HAP-1 (cell line): ENCODE measurements at regions not wholly inside any gene's neighbourhood (a gene's known extent, or its start where the extent isn't known, plus 50 kb on each side); places are given as distances from the start of the nearest gene placed in this dataset.

ENCODE experiments used
- DNase-seq, 2 experiments: peaks; one replicate each; pipeline ENCODE4 v3.0.0-alpha.2; 2016 to 2020; ENCODE audit warnings: low spot score in 2 of 2
- H3K27me3 ChIP-seq: fragments of 250-450 bp; sonication (Bioruptor Pico); 2 replicates; pipeline ENCODE4 v1.5.1; 2020; ENCODE audit warnings: low read depth, mild to moderate bottlenecking, moderate library complexity
- H3K36me3 ChIP-seq: fragments of 250-450 bp; sonication (Bioruptor Pico); replicated peaks from 2 replicates; pipeline ENCODE4 v1.5.1; 2020; ENCODE audit warnings: mild to moderate bottlenecking
- H3K4me1 ChIP-seq: fragments of 250-450 bp; sonication (Bioruptor Pico); 2 replicates; pipeline ENCODE4 v1.5.1; 2020; ENCODE audit warnings: mild to moderate bottlenecking
- H3K4me3 ChIP-seq: fragments of 250-450 bp; sonication (Bioruptor Pico); 2 replicates; pipeline ENCODE4 v1.5.1; 2020; ENCODE audit warnings: mild to moderate bottlenecking, moderate library complexity
- H3K9me3 ChIP-seq: fragments of 250-450 bp; sonication (Bioruptor Pico); 2 replicates; pipeline ENCODE4 v1.5.1; 2020; ENCODE audit warnings: mild to moderate bottlenecking, moderate library complexity
- in situ Hi-C: fragments of 300-500 bp; cut with MboI; formaldehyde crosslinking; loops from 3 replicates; pipeline ENCODE4 v1.14.3; 2020; ENCODE audit warnings: low sequenced_read_pairs, inconsistent platforms, mixed read lengths

- Histone ChIP-seq H3K4me1 (no peaks in the 10 kb centered on the region), H3K27me3 (no peaks in the 10 kb centered on the region), H3K4me3 (no peak overlapping the region), H3K36me3 (no peaks in the 10 kb centered on the region), H3K9me3 (no peaks in the 10 kb centered on the region)
- in situ Hi-C loops: no loop called here
- DNase-seq: no peak
These were observed 337.6 kb downstream of the CTTN start for GRCh38 chr11:70735976-70736375.

GRCh38 chr11:70736461-70736860 lies 338.1 kb downstream of the CTTN start:
- Histone ChIP-seq H3K27me3 (no peaks in the 10 kb centered on the region), H3K4me1 (no peaks in the 10 kb centered on the region), H3K9me3 (no peaks in the 10 kb centered on the region), H3K36me3 (no peaks in the 10 kb centered on the region), H3K4me3 (no peak overlapping the region)
- in situ Hi-C loops: no loop called here
- no peak for DNase-seq

- H3K4me1 ChIP-seq: no peaks in the 10 kb centered on the region
- H3K9me3 ChIP-seq: no peaks in the 10 kb centered on the region
- H3K36me3 ChIP-seq: no peaks in the 10 kb centered on the region
- no peak for DNase-seq
- in situ Hi-C loops: no loop called here
- H3K4me3 ChIP-seq: no peak overlapping the region
- H3K27me3 ChIP-seq: no peaks in the 10 kb centered on the region
These were observed 338.8 kb downstream of the CTTN start for GRCh38 chr11:70736937-70737640.

- no peaks in the 10 kb centered on the region for H3K9me3 ChIP-seq
- in situ Hi-C loops: no loop called here
- H3K36me3 ChIP-seq: no peaks in the 10 kb centered on the region
- DNase-seq: no peak
- H3K4me3 ChIP-seq: no peak overlapping the region
- no peaks in the 10 kb centered on the region for H3K27me3 ChIP-seq
- H3K4me1 ChIP-seq: no peaks in the 10 kb centered on the region
These were observed 339.7 kb downstream of the CTTN start for GRCh38 chr11:70737816-70738630.

- in situ Hi-C loops: no loop called here
- no peaks in the 10 kb centered on the region for H3K9me3 ChIP-seq
- H3K27me3 ChIP-seq: no peaks in the 10 kb centered on the region
- no peak for DNase-seq
- no peak overlapping the region for H3K4me3 ChIP-seq
- no peaks in the 10 kb centered on the region for H3K36me3 ChIP-seq
- H3K4me1 ChIP-seq: no peaks in the 10 kb centered on the region
These were observed 340.3 kb downstream of the CTTN start for GRCh38 chr11:70738661-70739060.

- Histone ChIP-seq H3K9me3 (no peaks in the 10 kb centered on the region), H3K4me1 (no peaks in the 10 kb centered on the region), H3K4me3 (no peak overlapping the region), H3K36me3 (no peaks in the 10 kb centered on the region), H3K27me3 (no peaks in the 10 kb centered on the region)
- DNase-seq: no peak
- in situ Hi-C loops: no loop called here
These were observed 340.8 kb downstream of the CTTN start for GRCh38 chr11:70739091-70739490.

- Histone ChIP-seq H3K27me3 (no peaks in the 10 kb centered on the region), H3K4me3 (no peak overlapping the region), H3K4me1 (no peaks in the 10 kb centered on the region), H3K36me3 (no peaks in the 10 kb centered on the region), H3K9me3 (no peaks in the 10 kb centered on the region)
- in situ Hi-C loops: no loop called here
- DNase-seq: no peak
These were observed 341.6 kb downstream of the CTTN start for GRCh38 chr11:70739811-70740487.

- no peak overlapping the region for H3K4me3 ChIP-seq
- no peak for DNase-seq
- no peaks in the 10 kb centered on the region for H3K27me3 ChIP-seq
- in situ Hi-C loops: no loop called here
- H3K36me3 ChIP-seq: no peaks in the 10 kb centered on the region
- H3K9me3 ChIP-seq: no peaks in the 10 kb centered on the region
- H3K4me1 ChIP-seq: no peaks in the 10 kb centered on the region
These were observed 342.1 kb downstream of the CTTN start for GRCh38 chr11:70740488-70740851.

- in situ Hi-C loops: no loop called here
- Histone ChIP-seq H3K36me3 (no peaks in the 10 kb centered on the region), H3K4me1 (no peaks in the 10 kb centered on the region), H3K27me3 (no peaks in the 10 kb centered on the region), H3K4me3 (no peak overlapping the region), H3K9me3 (no peaks in the 10 kb centered on the region)
- no peak for DNase-seq
These were observed 342.8 kb downstream of the CTTN start for GRCh38 chr11:70741085-70741484.

- in situ Hi-C loops: no loop called here
- Histone ChIP-seq H3K27me3 (no peaks in the 10 kb centered on the region), H3K9me3 (no peaks in the 10 kb centered on the region), H3K4me3 (no peak overlapping the region), H3K36me3 (no peaks in the 10 kb centered on the region), H3K4me1 (no peaks in the 10 kb centered on the region)
- DNase-seq: no peak
These were observed 344.4 kb downstream of the CTTN start for GRCh38 chr11:70742553-70743291.

GRCh38 chr11:70743329-70743728 lies 345.0 kb downstream of the CTTN start:
- DNase-seq: no peak
- Histone ChIP-seq H3K9me3 (no peaks in the 10 kb centered on the region), H3K36me3 (no peaks in the 10 kb centered on the region), H3K27me3 (no peaks in the 10 kb centered on the region), H3K4me3 (no peak overlapping the region), H3K4me1 (no peaks in the 10 kb centered on the region)
- in situ Hi-C loops: no loop called here

GRCh38 chr11:70743941-70744351 lies 345.6 kb downstream of the CTTN start:
- no peaks in the 10 kb centered on the region for H3K27me3 ChIP-seq
- no peaks in the 10 kb centered on the region for H3K4me1 ChIP-seq
- H3K9me3 ChIP-seq: no peaks in the 10 kb centered on the region
- H3K4me3 ChIP-seq: no peak overlapping the region
- no peaks in the 10 kb centered on the region for H3K36me3 ChIP-seq
- DNase-seq: no peak
- in situ Hi-C loops: no loop called here

- no peak for DNase-seq
- Histone ChIP-seq H3K9me3 (no peaks in the 10 kb centered on the region), H3K4me3 (no peak overlapping the region), H3K4me1 (no peaks in the 10 kb centered on the region), H3K36me3 (no peaks in the 10 kb centered on the region), H3K27me3 (no peaks in the 10 kb centered on the region)
- in situ Hi-C loops: no loop called here
These were observed 346.3 kb downstream of the CTTN start for GRCh38 chr11:70744396-70745185.
